ENCODE measurements at regions not wholly inside any gene's neighbourhood (a gene's known extent, or its start where the extent isn't known, plus 50 kb on each side); places are given as distances from the start of the nearest gene placed in this dataset.

GRCh38 chr5:23372177-23372576, 135.2 kb upstream of the PRDM9 start:
- TF ChIP-seq POLR2A (IDR thresholded peaks at IDR 0.05) (no peak), CTCF (IDR thresholded peaks at IDR 0.05) (no peak)

All from thyroid gland (tissue), 4 donors.